DND-41 (cell line): ENCODE measurements at regions not wholly inside any gene's neighbourhood (a gene's known extent, or its start where the extent isn't known, plus 50 kb on each side); places are given as distances from the start of the nearest gene placed in this dataset.

ENCODE experiments used
- ATAC-seq: fragments of 200-7000 bp; cut with Tn5 transposase; 3 replicates; pipeline ENCODE4 v1.9.1; 2021; ENCODE audit warnings: low read depth; ENCODE audit not compliant: insufficient read depth
- DNase-seq: peaks from one replicate; pipeline ENCODE4 v3.0.0-alpha.2; 2020
- H2AFZ ChIP-seq: 2 replicates; pipeline ENCODE4 v1.6.0; 2012; ENCODE audit warnings: low read depth, low read length
- H3K27ac ChIP-seq: 2 replicates; pipeline ENCODE4 v1.5.1; 2012; ENCODE audit warnings: low read length, inconsistent platforms
- H3K27me3 ChIP-seq: fragments of 200-600 bp; sonication (generic); 2 replicates; pipeline ENCODE4 v1.6.0; 2012; ENCODE audit warnings: low read length, mild to moderate bottlenecking, inconsistent platforms; ENCODE audit not compliant: insufficient read depth, poor library complexity
- H3K36me3 ChIP-seq: 2 replicates; pipeline ENCODE4 v1.5.1; 2012; ENCODE audit warnings: low read length, inconsistent platforms; ENCODE audit not compliant: insufficient read depth
- H3K4me1 ChIP-seq: 2 replicates; pipeline ENCODE4 v1.5.1; 2012; ENCODE audit warnings: mild to moderate bottlenecking, low read length; ENCODE audit not compliant: insufficient read depth
- H3K4me2 ChIP-seq: 2 replicates; pipeline ENCODE4 v1.6.0; 2012; ENCODE audit warnings: mild to moderate bottlenecking, moderate library complexity, low read length, inconsistent platforms; ENCODE audit not compliant: insufficient read depth
- H3K4me3 ChIP-seq, 2 experiments: fragments of 200-600 bp in 1 of 2; shearing (Covaris generic) in 1 of 2; 2 replicates each; pipeline ENCODE4 v1.5.1; 2012 to 2016; ENCODE audit warnings: inconsistent platforms in 2 of 2, low read length in 2 of 2, mild to moderate bottlenecking in 2 of 2, low read depth in 1 of 2, moderate library complexity in 1 of 2
- H3K79me2 ChIP-seq: 2 replicates; pipeline ENCODE4 v1.6.0; 2012; ENCODE audit warnings: low read length, inconsistent platforms; ENCODE audit not compliant: insufficient read depth
- H3K9ac ChIP-seq: 2 replicates; pipeline ENCODE4 v1.6.0; 2012; ENCODE audit warnings: low read depth, mild to moderate bottlenecking, inconsistent platforms, low read length, moderate library complexity
- H3K9me3 ChIP-seq: 2 replicates; pipeline ENCODE4 v1.5.1; 2012; ENCODE audit warnings: low read length, moderate library complexity, mild to moderate bottlenecking, inconsistent platforms; ENCODE audit not compliant: insufficient read depth, severe bottlenecking
- H4K20me1 ChIP-seq: 2 replicates; pipeline ENCODE4 v1.6.0; 2012; ENCODE audit warnings: low read length; ENCODE audit not compliant: insufficient read depth
- EZH2 ChIP-seq: IDR thresholded peaks from 3 replicates; pipeline ENCODE4 v1.6.1; 2012; ENCODE audit warnings: borderline replicate concordance, low read depth, mild to moderate bottlenecking, moderate library complexity, low read length, inconsistent platforms; ENCODE audit not compliant: severe bottlenecking
- TF ChIP-seq, protein P1 (sequence below): IDR thresholded peaks from 2 replicates; pipeline ENCODE4 v1.5.1; 2012; ENCODE audit warnings: borderline replicate concordance, low read length, moderate library complexity, mild to moderate bottlenecking; ENCODE audit not compliant: poor library complexity, severe bottlenecking; ENCODE audit errors: extremely low read depth

DNA sequence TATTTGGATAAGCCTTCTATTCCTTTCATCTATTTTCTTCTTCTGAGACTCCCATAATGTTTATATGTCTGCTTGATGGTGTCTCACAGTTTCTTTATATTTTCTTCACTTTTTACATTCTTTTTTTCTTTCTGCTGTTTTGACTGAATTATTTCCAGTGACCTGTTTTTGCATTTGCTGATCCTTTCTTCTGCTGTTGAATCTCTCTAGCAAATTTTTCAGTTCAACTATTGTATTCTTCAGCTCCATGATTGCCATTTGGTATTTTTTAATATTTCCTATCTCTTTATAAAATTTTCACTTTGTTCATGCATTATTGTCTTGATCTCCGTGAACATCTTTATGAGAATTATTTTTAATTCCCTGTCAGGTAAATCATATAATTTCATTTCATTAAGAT, 122.3 kb upstream of the ST6GALNAC5 start:
- H3K79me2 ChIP-seq, result no peaks in the 10 kb centered on the region
- H3K36me3 ChIP-seq, result no peaks in the 10 kb centered on the region
- H3K27me3 ChIP-seq, result no peaks in the 10 kb centered on the region
- no peak overlapping the region for H2AFZ ChIP-seq
- H3K27ac ChIP-seq, result no peak overlapping the region
- no peaks in the 10 kb centered on the region for H4K20me1 ChIP-seq
- H3K4me3 ChIP-seq, result no peak overlapping the region
- H3K4me1 ChIP-seq, result no peaks in the 10 kb centered on the region
- no peak overlapping the region for H3K9ac ChIP-seq
- ATAC-seq (no peak), DNase-seq (no peak)
- H3K4me2 ChIP-seq, result no peak overlapping the region
- no peaks in the 10 kb centered on the region for H3K9me3 ChIP-seq
- TF ChIP-seq, protein P1, sequence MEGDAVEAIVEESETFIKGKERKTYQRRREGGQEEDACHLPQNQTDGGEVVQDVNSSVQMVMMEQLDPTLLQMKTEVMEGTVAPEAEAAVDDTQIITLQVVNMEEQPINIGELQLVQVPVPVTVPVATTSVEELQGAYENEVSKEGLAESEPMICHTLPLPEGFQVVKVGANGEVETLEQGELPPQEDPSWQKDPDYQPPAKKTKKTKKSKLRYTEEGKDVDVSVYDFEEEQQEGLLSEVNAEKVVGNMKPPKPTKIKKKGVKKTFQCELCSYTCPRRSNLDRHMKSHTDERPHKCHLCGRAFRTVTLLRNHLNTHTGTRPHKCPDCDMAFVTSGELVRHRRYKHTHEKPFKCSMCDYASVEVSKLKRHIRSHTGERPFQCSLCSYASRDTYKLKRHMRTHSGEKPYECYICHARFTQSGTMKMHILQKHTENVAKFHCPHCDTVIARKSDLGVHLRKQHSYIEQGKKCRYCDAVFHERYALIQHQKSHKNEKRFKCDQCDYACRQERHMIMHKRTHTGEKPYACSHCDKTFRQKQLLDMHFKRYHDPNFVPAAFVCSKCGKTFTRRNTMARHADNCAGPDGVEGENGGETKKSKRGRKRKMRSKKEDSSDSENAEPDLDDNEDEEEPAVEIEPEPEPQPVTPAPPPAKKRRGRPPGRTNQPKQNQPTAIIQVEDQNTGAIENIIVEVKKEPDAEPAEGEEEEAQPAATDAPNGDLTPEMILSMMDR, result no peak
- no peak for TF ChIP-seq EZH2

DNA sequence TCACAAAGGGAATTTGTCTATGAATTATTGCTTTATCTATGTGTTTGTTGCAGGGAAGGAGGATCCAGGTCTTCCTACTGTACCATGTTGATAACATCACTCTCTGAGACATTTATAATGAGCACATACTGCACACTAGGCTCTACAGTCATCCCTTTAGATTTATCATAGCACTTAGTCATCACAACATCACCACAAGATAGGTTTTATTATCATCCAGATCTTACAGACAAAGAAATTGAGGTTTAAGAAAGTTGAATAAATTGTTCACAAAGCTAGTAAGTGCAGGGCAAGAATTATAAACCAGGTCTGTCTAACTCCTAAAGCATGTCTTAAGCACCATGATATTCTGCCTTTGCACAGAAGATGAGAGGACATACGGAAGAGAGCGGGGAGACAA, 121.1 kb upstream of the ST6GALNAC5 start:
- ATAC-seq (no peak), DNase-seq (no peak)
- Histone ChIP-seq H3K4me2 (no peak overlapping the region), H3K4me3 (no peak overlapping the region), H3K27me3 (no peaks in the 10 kb centered on the region), H3K27ac (no peak overlapping the region), H3K79me2 (no peaks in the 10 kb centered on the region), H2AFZ (no peak overlapping the region), H3K9me3 (no peaks in the 10 kb centered on the region), H3K36me3 (no peaks in the 10 kb centered on the region), H3K4me1 (no peaks in the 10 kb centered on the region), H3K9ac (no peak overlapping the region), H4K20me1 (no peaks in the 10 kb centered on the region)
- no peak for TF ChIP-seq EZH2
- TF ChIP-seq, protein P1, result no peak

DNA sequence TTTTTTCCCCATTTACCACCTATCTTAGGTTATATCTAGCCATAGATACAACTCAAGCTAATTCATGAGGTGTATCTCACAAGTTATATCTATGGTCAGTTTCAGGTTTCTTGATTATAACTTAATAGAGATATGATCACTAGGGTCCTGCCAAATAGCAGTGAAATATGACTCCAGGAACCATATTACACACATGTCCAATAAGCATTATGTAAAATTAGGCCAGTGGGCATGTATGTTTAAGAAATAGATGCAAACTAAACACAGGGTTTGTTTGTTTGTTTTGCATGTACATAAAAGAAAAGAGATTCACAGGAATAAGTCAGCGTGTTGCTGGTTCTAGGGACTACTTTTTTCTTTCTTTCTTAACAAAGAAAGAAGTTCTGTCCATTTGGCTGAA, 112.5 kb upstream of the ST6GALNAC5 start:
- no peaks in the 10 kb centered on the region for H4K20me1 ChIP-seq
- H3K4me3 ChIP-seq, result no peak overlapping the region
- no peak overlapping the region for H3K9ac ChIP-seq
- no peaks in the 10 kb centered on the region for H3K9me3 ChIP-seq
- no peak overlapping the region for H3K4me2 ChIP-seq
- no peak for DNase-seq
- no peaks in the 10 kb centered on the region for H3K36me3 ChIP-seq
- TF ChIP-seq EZH2, result no peak
- TF ChIP-seq, protein P1, result no peak
- H3K27ac ChIP-seq, result no peak overlapping the region
- no peaks in the 10 kb centered on the region for H3K4me1 ChIP-seq
- H2AFZ ChIP-seq, result no peak overlapping the region
- H3K27me3 ChIP-seq, result no peaks in the 10 kb centered on the region
- no peaks in the 10 kb centered on the region for H3K79me2 ChIP-seq
- ATAC-seq, result no peak

DNA sequence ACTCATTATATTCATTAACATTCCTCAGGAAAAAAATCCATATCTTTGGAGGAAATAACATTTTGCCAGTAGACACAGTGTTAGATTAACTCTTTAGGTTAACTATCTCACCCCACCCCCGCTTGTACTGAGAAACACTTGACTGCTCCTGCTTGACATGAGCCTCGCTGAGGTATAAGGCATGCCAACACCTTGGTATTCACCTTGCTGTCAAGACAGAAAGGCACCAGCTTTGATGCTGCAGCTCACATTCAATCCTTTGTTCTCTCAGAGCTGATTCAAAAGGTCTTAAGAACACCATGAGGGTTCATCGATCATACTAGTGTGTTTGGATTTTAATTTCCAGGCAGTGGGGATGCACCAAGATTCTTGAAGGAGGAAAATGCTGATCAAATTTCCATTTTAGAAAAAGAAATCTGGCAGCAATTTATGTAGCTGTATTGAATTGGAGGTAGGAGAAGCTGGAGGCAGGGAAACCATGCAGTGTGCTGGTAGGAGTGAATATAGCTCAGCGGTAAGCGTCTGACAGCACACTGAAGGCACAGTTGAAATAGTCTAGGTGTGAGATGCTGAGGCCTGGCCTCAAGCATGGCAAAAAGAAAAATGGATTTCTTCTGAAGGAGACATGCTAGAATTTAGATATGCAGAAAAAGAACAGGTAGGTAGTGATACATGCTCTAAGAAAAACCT, 108.0 kb upstream of the ST6GALNAC5 start:
- Histone ChIP-seq H3K79me2 (no peaks in the 10 kb centered on the region), H3K27me3 (no peaks in the 10 kb centered on the region), H4K20me1 (no peaks in the 10 kb centered on the region), H3K9ac (no peak overlapping the region), H3K36me3 (no peaks in the 10 kb centered on the region), H3K9me3 (no peaks in the 10 kb centered on the region), H3K27ac (no peak overlapping the region), H3K4me1 (no peaks in the 10 kb centered on the region), H2AFZ (no peak overlapping the region), H3K4me2 (no peak overlapping the region), H3K4me3 (no peak overlapping the region)
- TF ChIP-seq, protein P1, result no peak
- no peak for TF ChIP-seq EZH2
- DNase-seq (no peak), ATAC-seq (no peak)
